ENCODE measurements at regions not wholly inside any gene's neighbourhood (a gene's known extent, or its start where the extent isn't known, plus 50 kb on each side); places are given as distances from the start of the nearest gene placed in this dataset.

DNA sequence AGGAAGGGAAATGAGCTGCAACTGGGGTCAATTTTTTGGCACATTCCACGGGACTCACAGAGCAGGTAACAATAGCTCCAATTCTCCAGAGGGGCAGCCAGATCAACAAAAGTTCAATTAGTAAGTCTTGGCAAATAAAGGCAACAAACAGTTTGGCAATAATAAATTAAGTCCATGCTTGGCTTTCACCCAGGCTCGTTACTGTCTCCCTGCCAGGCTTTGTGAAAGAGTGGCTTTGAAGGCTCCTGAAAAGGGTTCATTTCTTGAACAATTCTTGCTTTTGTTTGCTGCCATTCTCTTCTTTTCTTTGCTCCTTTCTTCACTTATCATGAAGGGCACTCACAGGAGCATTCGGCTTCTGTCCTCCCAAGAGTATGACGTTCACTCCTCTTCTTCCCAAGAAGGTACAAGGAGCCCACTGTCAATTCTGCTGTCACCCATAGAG is 123.3 kb downstream of the APIP start:
- TF ChIP-seq, protein P1, sequence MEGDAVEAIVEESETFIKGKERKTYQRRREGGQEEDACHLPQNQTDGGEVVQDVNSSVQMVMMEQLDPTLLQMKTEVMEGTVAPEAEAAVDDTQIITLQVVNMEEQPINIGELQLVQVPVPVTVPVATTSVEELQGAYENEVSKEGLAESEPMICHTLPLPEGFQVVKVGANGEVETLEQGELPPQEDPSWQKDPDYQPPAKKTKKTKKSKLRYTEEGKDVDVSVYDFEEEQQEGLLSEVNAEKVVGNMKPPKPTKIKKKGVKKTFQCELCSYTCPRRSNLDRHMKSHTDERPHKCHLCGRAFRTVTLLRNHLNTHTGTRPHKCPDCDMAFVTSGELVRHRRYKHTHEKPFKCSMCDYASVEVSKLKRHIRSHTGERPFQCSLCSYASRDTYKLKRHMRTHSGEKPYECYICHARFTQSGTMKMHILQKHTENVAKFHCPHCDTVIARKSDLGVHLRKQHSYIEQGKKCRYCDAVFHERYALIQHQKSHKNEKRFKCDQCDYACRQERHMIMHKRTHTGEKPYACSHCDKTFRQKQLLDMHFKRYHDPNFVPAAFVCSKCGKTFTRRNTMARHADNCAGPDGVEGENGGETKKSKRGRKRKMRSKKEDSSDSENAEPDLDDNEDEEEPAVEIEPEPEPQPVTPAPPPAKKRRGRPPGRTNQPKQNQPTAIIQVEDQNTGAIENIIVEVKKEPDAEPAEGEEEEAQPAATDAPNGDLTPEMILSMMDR (IDR thresholded peaks at IDR 0.05) = no peak
- no peak for TF ChIP-seq POLR2A (IDR thresholded peaks at IDR 0.05)
